Immature natural killer cell (primary cell): ENCODE measurements at regions not wholly inside any gene's neighbourhood (a gene's known extent, or its start where the extent isn't known, plus 50 kb on each side); places are given as distances from the start of the nearest gene placed in this dataset.
A peak's percentile ranks its signal among the peaks of the same experiment; 100 is the strongest.

Source experiments
- DNase-seq, 3 donors: peaks; one replicate each; pipeline ENCODE4 v3.0.0; 2022; ENCODE audit warnings: mixed read lengths in 1 of 3
- H3K27ac Mint-ChIP-seq, 6 donors: one replicate each; pipeline ENCODE4 v1.8.0; 2020; ENCODE audit warnings: mixed read lengths in 6 of 6, mild to moderate bottlenecking in 5 of 6, inconsistent platforms in 4 of 6, moderate library complexity in 3 of 6
- H3K27me3 Mint-ChIP-seq, 3 donors: one replicate each; pipeline ENCODE4 v1.8.0; 2020 to 2021; ENCODE audit warnings: low read depth in 3 of 3, mild to moderate bottlenecking in 3 of 3, mixed read lengths in 3 of 3, moderate library complexity in 3 of 3, inconsistent platforms in 1 of 3
- H3K36me3 Mint-ChIP-seq, 3 donors: one replicate each; pipeline ENCODE4 v1.8.0; 2020; ENCODE audit warnings: mixed read lengths in 3 of 3, inconsistent platforms in 2 of 3, mild to moderate bottlenecking in 2 of 3
- H3K4me1 Mint-ChIP-seq, 2 donors: one replicate each; pipeline ENCODE4 v1.8.0; 2020; ENCODE audit warnings: inconsistent platforms in 2 of 2, mild to moderate bottlenecking in 2 of 2, mixed read lengths in 2 of 2, moderate library complexity in 1 of 2
- H3K4me3 Mint-ChIP-seq, 5 donors: one replicate each; pipeline ENCODE4 v1.8.0; 2020; ENCODE audit warnings: mild to moderate bottlenecking in 5 of 5, mixed read lengths in 5 of 5, inconsistent platforms in 3 of 5, moderate library complexity in 3 of 5
- H3K9me3 Mint-ChIP-seq, 6 donors: one replicate each; pipeline ENCODE4 v1.8.0; 2020; ENCODE audit warnings: mild to moderate bottlenecking in 6 of 6, mixed read lengths in 6 of 6, inconsistent platforms in 4 of 6, moderate library complexity in 3 of 6

DNA sequence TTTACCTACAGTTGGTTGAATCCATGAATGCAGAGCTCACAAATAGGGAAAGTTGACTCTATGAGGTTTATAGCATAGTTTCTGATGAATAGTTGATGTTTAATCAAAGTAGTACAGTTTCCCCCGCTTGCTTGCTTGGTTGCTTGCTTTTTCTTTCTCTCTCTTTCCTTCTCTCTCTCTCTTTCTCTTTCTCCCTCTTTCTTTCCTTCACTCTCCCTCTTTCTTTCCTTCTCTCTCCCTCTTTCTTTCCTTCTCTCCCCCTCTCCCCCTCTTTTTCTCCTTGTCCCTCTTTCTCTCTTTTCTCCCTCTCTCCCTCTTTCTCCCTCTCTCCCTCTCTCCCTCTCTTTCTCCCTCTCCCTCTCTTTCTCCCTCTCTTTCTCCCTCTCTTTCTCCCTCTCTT is 999.9 kb upstream of the CELF4 start:
- peaks cover 0 to 4% (median 2%) of the 10 kb centered on the region in 3 donors for H3K27me3 Mint-ChIP-seq
- no peaks in the 10 kb centered on the region for H3K9me3 Mint-ChIP-seq
- H3K27ac Mint-ChIP-seq = no peak overlapping the region
- peaks cover 0 to 3% (median 0%) of the 10 kb centered on the region in 3 donors for H3K36me3 Mint-ChIP-seq
- no peaks in the 10 kb centered on the region for H3K4me1 Mint-ChIP-seq
- H3K4me3 Mint-ChIP-seq = no peak overlapping the region
- DNase-seq = no peak

DNA sequence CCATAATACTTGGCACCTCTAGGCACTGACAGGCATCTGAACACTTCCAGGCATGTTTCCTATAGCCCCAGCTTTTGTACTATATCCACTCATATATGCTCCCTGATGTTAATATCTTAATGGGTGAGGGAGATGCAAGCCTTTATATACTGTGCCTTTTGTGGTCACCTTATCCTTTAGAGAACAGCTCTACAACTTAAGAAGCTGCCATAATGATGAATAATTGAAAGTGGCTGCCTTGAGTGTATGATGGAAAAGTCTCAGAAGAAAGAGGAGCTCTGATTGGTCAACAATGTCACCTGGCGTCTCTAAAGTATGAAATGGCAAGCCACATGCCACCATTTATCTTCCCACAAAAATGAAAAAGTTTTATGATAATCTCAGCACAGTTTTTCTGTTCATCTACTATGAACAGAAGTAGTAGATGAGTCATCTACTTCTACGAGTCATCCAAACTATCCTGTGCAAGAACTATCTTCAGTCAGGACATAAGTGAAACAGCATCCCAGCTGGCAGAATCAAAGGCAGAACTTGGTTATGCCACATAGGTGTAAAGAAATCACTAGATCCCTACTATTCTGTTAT is 997.9 kb upstream of the CELF4 start:
- no peak for DNase-seq
- no peaks in the 10 kb centered on the region for H3K4me1 Mint-ChIP-seq
- H3K9me3 Mint-ChIP-seq = peaks cover 0 to 5% (median 0%) of the 10 kb centered on the region in 6 donors
- H3K27ac Mint-ChIP-seq = no peak overlapping the region
- no peak overlapping the region for H3K4me3 Mint-ChIP-seq
- peaks cover 0 to 4% (median 4%) of the 10 kb centered on the region in 3 donors for H3K27me3 Mint-ChIP-seq
- peaks cover 0 to 3% (median 0%) of the 10 kb centered on the region in 3 donors for H3K36me3 Mint-ChIP-seq

DNA sequence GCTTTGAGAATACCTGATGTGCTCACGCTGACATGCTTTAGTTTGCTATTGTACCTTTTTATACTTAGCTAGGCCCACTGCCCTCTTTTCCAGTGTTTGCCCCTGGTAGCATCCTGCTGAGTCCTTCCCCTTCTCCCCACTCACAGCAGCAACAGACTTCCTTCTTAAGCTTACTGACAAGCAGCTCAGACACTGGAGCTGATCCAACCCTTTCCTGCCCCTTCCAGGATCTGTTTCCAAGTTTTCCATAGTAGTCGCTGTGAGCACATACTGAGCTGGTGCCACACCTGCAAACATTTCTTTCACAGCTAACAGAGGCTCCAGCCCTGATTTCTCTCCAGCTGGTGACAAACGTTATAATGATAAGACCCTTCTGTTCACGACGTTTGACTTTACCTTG is 991.4 kb upstream of the CELF4 start:
- H3K4me1 Mint-ChIP-seq = no peaks in the 10 kb centered on the region
- no peak overlapping the region for H3K4me3 Mint-ChIP-seq
- H3K27ac Mint-ChIP-seq = no peak overlapping the region
- H3K27me3 Mint-ChIP-seq = peaks cover 0 to 3% (median 2%) of the 10 kb centered on the region in 3 donors
- peaks cover 0 to 5% (median under 1%) of the 10 kb centered on the region in 6 donors for H3K9me3 Mint-ChIP-seq
- DNase-seq = no peak
- H3K36me3 Mint-ChIP-seq = no peaks in the 10 kb centered on the region

DNA sequence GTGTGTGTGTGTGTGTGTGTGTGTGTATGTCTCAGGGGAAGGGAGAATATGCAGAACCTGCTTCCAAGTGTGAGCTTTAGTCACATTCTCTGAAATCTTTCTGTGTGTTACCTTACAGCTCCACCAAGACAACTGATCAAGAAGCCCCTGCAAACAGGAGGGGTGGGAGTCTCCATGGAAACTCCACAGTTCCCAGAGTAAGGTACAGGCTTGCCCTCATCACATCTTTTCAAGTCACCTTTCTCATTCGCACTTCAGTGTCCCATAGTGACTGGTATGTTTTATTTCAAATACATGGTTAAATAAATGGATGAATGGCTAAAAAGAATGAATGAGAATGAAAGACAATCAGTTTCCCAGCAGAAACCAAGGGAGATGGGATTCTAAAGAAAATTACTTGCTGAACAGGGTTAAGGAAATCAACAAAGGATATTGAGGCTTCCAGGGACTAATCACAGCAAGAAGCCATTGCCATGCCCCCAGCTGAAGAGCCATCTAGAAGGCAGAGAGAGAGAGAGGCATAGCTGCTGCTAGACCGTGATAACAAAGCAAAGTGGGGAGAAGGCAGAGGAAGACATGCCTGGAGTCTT is 987.2 kb upstream of the CELF4 start:
- peaks cover 0 to 9% (median 0%) of the 10 kb centered on the region in 3 donors for H3K27me3 Mint-ChIP-seq
- no peak overlapping the region for H3K27ac Mint-ChIP-seq
- H3K36me3 Mint-ChIP-seq = no peaks in the 10 kb centered on the region
- H3K9me3 Mint-ChIP-seq = peaks cover 0 to 5% (median 0%) of the 10 kb centered on the region in 6 donors
- no peak for DNase-seq
- no peaks in the 10 kb centered on the region for H3K4me1 Mint-ChIP-seq
- H3K4me3 Mint-ChIP-seq = no peak overlapping the region

DNA sequence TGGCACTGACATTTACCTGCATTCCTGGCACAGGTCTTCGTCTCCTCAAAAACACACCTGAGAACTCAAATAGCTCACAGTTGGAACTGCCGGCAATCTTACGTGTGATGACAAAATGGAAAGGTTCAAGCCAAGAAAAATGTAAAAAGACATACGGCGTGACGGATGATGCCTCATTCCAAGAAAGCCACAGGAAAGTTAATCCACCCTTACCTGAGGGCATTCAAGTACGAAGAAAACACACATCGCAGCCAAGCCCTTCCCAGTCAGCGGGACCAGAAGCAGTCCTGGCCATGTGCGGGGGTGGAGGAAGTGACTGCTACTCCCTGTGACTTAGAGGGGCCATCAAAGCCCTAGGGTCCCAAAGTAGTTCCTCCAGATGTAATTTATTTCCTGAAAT is 986.3 kb upstream of the CELF4 start:
- Mint-ChIP-seq H3K27ac (no peak overlapping the region), H3K9me3 (peaks cover 0 to 5% (median 0%) of the 10 kb centered on the region in 6 donors), H3K4me3 (no peak overlapping the region), H3K36me3 (no peaks in the 10 kb centered on the region), H3K27me3 (peaks cover 0 to 9% (median 0%) of the 10 kb centered on the region in 3 donors), H3K4me1 (no peaks in the 10 kb centered on the region)
- DNase-seq = no peak

DNA sequence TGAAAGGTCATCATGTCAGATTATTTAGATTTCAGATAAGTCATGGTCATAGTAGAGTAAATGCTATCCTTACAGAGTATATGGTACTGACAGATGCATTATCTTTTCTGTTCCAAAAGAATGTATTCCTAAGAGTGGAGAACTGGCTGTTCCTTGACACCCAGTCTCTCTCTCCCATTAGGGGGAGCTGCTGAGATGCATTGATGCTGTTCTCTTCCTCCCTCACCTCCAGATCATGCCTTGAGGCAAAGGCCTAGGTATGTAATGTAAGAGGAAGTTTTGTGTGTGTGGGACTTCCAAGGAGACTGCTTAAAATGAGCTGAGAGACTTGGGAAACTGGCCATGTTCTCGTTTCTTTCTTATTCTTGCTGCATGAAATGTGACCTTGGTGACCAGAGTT is 979.5 kb upstream of the CELF4 start:
- Mint-ChIP-seq H3K9me3 (no peaks in the 10 kb centered on the region), H3K36me3 (no peaks in the 10 kb centered on the region), H3K4me3 (no peak overlapping the region), H3K4me1 (peaks cover 0 to 2% of the 10 kb centered on the region in 2 donors), H3K27me3 (no peaks in the 10 kb centered on the region), H3K27ac (no peak overlapping the region)
- peak; percentile 1 to 5 (median 4) for DNase-seq

DNA sequence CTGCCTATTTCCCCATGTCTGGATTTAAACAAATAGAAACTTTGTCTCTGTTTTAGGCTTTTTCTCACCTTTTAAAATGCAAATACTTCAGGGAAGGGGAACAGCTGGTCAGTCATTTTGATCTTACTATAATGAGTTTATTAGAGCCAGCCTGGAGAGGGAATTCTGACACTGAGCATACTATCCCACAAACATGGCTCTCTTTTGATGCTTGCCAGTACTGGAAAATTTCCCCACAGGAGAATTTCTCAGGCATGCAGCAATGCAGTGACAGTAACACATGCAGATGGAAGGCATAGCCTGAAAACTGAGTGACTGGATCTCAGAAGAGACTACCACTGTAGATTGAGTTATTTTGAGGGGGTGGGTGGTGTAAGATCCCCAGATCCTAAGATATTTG is 974.3 kb upstream of the CELF4 start:
- Mint-ChIP-seq H3K4me3 (no peak overlapping the region), H3K36me3 (no peaks in the 10 kb centered on the region), H3K27me3 (peaks cover 0 to 3% (median 0%) of the 10 kb centered on the region in 3 donors), H3K9me3 (peaks cover 0 to 8% (median 4%) of the 10 kb centered on the region in 6 donors), H3K27ac (no peak overlapping the region), H3K4me1 (no peaks in the 10 kb centered on the region)
- DNase-seq = no peak

DNA sequence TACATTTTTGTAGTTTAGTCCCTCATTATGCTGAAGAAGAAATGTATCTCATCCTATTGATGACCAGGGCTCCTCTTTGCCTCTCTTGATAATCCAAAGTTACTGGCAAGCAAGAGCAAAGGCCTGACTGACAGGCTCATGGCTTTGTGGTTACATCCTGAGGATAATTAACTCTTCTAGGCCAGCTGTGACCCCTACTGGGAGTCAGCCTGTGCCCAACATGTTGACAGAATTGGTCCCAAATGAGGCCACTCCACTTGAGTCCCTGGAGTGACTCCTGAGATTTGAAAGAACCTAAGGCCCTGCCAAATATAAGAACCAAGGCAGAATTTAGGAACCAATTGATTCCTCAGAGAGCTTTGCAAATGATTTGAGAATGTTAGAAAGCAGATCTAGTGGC is 973.8 kb upstream of the CELF4 start:
- Mint-ChIP-seq H3K27me3 (peaks cover 0 to 3% (median 0%) of the 10 kb centered on the region in 3 donors), H3K27ac (no peak overlapping the region), H3K9me3 (peaks cover under 1 to 9% (median 4%) of the 10 kb centered on the region in 6 donors), H3K4me1 (no peaks in the 10 kb centered on the region), H3K4me3 (no peak overlapping the region), H3K36me3 (no peaks in the 10 kb centered on the region)
- no peak for DNase-seq

DNA sequence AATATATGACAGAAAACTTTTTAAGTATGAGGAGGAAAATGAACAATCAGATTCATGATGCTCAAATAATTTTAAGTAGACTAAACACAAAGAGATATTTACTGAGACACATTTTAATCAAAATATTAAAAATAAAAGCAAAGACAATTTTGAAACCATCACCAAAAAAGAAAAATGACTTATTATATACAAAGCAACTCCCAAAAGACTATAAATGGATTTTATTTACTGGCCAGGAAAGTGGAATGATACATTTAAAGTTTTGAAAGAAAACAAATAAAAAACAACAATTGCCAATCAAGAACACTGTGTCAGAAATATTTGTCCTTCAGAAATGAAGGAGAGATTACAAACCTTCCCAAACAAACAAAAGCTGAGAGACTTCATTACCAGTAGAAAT is 968.5 kb upstream of the CELF4 start:
- peaks cover 7 to 17% (median 11%) of the 10 kb centered on the region in 6 donors for H3K9me3 Mint-ChIP-seq
- no peaks in the 10 kb centered on the region for H3K36me3 Mint-ChIP-seq
- H3K4me3 Mint-ChIP-seq = no peak overlapping the region
- no peak overlapping the region for H3K27ac Mint-ChIP-seq
- H3K27me3 Mint-ChIP-seq = peaks cover 0 to 3% (median 0%) of the 10 kb centered on the region in 3 donors
- DNase-seq = no peak
- no peaks in the 10 kb centered on the region for H3K4me1 Mint-ChIP-seq

DNA sequence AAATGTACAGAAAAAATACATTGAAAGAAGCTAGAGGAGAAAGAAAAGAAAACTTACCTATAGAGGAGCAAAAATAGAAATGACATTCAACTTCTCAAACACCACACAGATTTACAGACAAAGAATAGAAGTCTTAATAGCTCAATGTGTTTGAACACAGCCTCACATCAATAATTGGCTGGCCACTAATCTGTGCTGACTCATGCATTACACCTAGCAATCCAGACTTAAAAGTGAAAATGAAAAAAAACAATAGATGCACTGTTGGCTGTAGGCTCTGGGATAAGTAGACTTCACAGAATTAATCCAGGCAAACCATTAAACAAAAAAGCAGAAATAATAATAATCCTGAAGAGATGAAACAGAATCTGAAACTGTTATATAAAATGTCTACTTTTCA is 961.3 kb upstream of the CELF4 start:
- H3K36me3 Mint-ChIP-seq = no peaks in the 10 kb centered on the region
- peaks cover 0 to 6% (median 0%) of the 10 kb centered on the region in 6 donors for H3K9me3 Mint-ChIP-seq
- H3K4me1 Mint-ChIP-seq = peaks cover 4 to 7% of the 10 kb centered on the region in 2 donors
- no peak overlapping the region for H3K27ac Mint-ChIP-seq
- H3K27me3 Mint-ChIP-seq = peaks cover 0 to 1% (median 0%) of the 10 kb centered on the region in 3 donors
- DNase-seq = no peak
- no peak overlapping the region for H3K4me3 Mint-ChIP-seq

DNA sequence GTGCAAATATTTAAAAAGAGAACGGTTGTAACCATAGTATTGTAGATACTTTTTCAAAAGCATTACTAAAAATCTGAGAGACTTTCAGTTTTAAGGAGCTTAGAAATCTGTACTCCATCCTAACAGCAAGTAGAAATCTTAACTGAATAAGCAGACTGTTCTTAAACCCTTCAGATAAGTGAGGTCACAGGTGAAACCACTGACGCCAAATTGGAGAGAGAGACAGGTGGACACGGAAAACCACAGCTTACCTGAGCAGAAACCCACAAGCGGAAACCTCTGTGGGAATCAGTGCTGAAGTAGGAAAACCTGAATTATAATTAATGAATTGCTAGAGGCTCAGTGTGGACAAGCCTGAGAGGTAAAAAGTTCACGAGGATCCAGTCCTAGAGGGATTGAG is 959.4 kb upstream of the CELF4 start:
- Mint-ChIP-seq H3K36me3 (no peaks in the 10 kb centered on the region), H3K4me3 (no peak overlapping the region), H3K27me3 (peaks cover 0 to 1% (median 0%) of the 10 kb centered on the region in 3 donors), H3K4me1 (peaks cover 4 to 7% of the 10 kb centered on the region in 2 donors), H3K27ac (no peak overlapping the region), H3K9me3 (peaks cover 0 to 6% (median 0%) of the 10 kb centered on the region in 6 donors)
- no peak for DNase-seq

DNA sequence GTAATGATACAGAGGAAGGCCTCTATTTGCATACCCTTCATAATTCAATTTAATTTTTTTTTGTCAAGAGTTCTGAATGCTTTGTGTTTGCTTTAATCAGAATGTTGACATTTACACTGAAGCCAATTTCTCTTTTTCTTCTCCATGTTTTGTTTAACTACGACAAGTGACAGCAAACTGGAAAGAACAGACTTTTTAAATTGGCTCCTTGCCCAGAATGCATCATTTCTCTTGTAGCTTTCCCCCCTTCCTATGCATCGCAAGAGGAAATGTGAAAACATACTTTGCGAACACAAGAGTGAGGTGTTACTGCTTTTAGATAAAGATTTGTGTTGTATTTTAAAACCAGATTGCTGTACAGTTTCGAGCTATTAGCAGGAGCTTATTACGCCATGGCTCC is 955.2 kb upstream of the CELF4 start:
- H3K4me3 Mint-ChIP-seq = no peak overlapping the region
- DNase-seq = no peak
- H3K9me3 Mint-ChIP-seq = peaks cover 0 to 11% (median 2%) of the 10 kb centered on the region in 6 donors
- no peak overlapping the region for H3K27ac Mint-ChIP-seq
- no peaks in the 10 kb centered on the region for H3K36me3 Mint-ChIP-seq
- peaks cover 0 to 3% (median 2%) of the 10 kb centered on the region in 3 donors for H3K27me3 Mint-ChIP-seq
- H3K4me1 Mint-ChIP-seq = peaks cover 4 to 7% of the 10 kb centered on the region in 2 donors

DNA sequence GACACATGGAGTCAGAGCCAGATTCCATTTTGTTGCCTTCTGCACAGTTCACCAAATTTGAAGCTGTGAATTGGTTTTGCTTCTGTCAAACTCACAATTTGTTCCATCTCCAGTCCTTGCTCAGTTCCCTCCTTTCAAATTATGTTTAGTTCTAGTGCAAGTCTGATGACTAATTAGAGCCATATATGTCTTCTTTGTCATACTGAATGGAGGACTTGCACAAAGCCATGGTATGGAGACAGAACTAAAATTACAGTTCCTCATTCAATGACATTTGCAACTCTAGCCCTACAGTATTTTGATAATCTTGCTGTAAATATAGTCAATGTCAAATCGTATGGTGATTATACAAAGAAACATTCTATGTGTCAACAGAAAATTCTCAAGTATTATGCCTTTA is 936.9 kb upstream of the CELF4 start:
- no peaks in the 10 kb centered on the region for H3K36me3 Mint-ChIP-seq
- H3K27ac Mint-ChIP-seq = no peak overlapping the region
- no peak overlapping the region for H3K4me3 Mint-ChIP-seq
- peaks cover 0 to 18% (median 3%) of the 10 kb centered on the region in 6 donors for H3K9me3 Mint-ChIP-seq
- DNase-seq = no peak
- no peaks in the 10 kb centered on the region for H3K4me1 Mint-ChIP-seq
- peaks cover 2 to 4% (median 3%) of the 10 kb centered on the region in 3 donors for H3K27me3 Mint-ChIP-seq

DNA sequence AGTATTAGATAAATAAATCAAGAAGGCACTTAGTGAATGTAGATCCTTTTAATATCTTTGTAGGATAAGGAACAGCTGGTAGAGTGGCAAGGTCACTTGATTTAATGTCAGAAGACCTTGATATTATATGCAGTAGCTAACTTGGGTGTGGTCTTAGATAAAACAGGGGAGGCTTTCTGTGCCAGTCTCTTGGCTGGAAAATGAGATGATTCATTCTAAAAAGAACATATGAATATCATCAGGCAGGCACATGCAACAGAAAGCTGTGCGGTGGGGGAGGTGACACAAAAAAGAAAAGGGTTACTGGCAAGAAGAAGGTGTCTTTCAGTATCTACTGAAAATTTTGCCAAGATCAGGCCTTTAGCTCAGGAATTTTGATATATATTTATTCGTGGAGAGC is 931.7 kb upstream of the CELF4 start:
- Mint-ChIP-seq H3K4me3 (no peak overlapping the region), H3K27ac (no peak overlapping the region), H3K36me3 (no peaks in the 10 kb centered on the region), H3K4me1 (no peaks in the 10 kb centered on the region), H3K27me3 (peaks cover 2 to 3% (median 3%) of the 10 kb centered on the region in 3 donors), H3K9me3 (peaks cover 0 to 10% (median 4%) of the 10 kb centered on the region in 6 donors)
- no peak for DNase-seq
